Dendritic cell treated with granulocyte-macrophage colony-stimulating factor and Interleukin-4, amounts not matched to agents 40 ng/mL and 50 ng/mL, for 4 days (primary cell): ENCODE measurements at regions not wholly inside any gene's neighbourhood (a gene's known extent, or its start where the extent isn't known, plus 50 kb on each side); places are given as distances from the start of the nearest gene placed in this dataset.
"Not testable (repeated sequence)": the region's sequence is repeated elsewhere in the genome, so short reads cannot be mapped to it uniquely, and the experiment has no call there.

ENCODE experiments used
- H3K27ac Mint-ChIP-seq: one replicate; pipeline ENCODE4 v1.8.0; 2022; ENCODE audit warnings: mild to moderate bottlenecking, mixed read lengths
- H3K27me3 Mint-ChIP-seq: one replicate; pipeline ENCODE4 v1.8.0; 2022; ENCODE audit warnings: mild to moderate bottlenecking, mixed read lengths
- H3K36me3 Mint-ChIP-seq: one replicate; pipeline ENCODE4 v1.8.0; 2022; ENCODE audit warnings: low read depth, mixed read lengths
- H3K4me1 Mint-ChIP-seq: one replicate; pipeline ENCODE4 v1.8.0; 2022; ENCODE audit warnings: low read depth, mixed read lengths
- H3K4me3 Mint-ChIP-seq: one replicate; pipeline ENCODE4 v1.8.0; 2022; ENCODE audit warnings: mild to moderate bottlenecking, moderate library complexity, mixed read lengths
- H3K9me3 Mint-ChIP-seq: one replicate; pipeline ENCODE4 v1.8.0; 2022; ENCODE audit warnings: mixed read lengths
- intact Hi-C: fragments of 100-400 bp; cut with micrococcal nuclease; formaldehyde crosslinking; loops from one replicate; pipeline ENCODE4 v1.15.0; 2022

DNA sequence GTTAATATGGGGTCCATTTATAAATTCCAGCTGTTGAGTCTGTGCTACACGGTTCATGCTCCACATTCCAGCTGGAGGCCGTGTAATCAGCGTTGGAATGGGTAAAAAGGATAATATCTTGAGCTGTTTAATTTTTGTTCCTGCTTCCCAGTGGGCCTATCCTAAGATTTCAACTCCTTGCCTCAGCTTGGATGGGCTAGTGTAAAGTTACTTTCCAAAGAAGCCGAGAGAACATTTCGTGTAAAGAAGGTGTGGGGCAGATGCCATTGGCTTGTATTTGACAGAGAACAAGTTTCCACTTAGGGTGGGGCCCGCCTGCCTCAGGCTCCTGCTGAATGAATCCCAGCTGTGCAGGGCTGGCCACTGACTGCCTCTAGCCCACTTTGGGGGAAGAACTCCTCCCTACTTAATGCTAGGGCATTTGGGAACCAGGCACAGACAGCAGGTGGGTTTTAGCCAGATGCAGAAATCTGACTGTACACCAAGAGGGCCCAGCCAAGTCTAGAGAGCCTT is 125.9 kb upstream of the LYZL2 start:
- Mint-ChIP-seq H3K27ac (no peak overlapping the region), H3K9me3 (no peaks in the 10 kb centered on the region), H3K4me1 (no peaks in the 10 kb centered on the region), H3K4me3 (no peak overlapping the region), H3K27me3 (peaks cover under 1% of the 10 kb centered on the region), H3K36me3 (no peaks in the 10 kb centered on the region)
- intact Hi-C loops: loop anchor here (10.0 kb wide), 2 partner anchors 739 to 1049 kb away; no protein-coding TSS in a partner anchor

DNA sequence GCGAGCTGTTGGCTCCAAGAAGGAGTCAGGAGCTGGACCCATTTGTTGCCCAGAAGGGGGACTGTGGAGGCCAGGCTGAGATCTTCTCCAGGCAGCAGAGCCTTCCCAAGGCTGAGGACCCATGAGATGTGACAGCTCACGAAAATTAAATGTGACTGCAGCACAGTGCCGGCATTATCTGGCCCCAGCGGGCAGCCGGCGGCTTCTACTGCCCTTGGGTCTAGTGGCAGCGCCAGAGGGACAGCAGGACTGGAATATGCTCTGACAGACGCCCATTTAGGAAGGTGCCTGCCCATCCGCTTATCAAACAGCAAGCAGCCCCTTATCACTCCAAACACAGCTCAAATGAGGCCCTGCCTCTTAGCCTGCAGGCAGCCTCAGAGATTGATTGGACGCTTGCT is 122.9 kb upstream of the LYZL2 start:
- Mint-ChIP-seq H3K27ac (no peak overlapping the region), H3K9me3 (no peaks in the 10 kb centered on the region), H3K27me3 (peaks cover 3% of the 10 kb centered on the region), H3K4me1 (no peaks in the 10 kb centered on the region), H3K36me3 (no peaks in the 10 kb centered on the region), H3K4me3 (no peak overlapping the region)
- intact Hi-C loops: loop anchor here (10.0 kb wide), 2 partner anchors 742 to 1052 kb away; no protein-coding TSS in a partner anchor

DNA sequence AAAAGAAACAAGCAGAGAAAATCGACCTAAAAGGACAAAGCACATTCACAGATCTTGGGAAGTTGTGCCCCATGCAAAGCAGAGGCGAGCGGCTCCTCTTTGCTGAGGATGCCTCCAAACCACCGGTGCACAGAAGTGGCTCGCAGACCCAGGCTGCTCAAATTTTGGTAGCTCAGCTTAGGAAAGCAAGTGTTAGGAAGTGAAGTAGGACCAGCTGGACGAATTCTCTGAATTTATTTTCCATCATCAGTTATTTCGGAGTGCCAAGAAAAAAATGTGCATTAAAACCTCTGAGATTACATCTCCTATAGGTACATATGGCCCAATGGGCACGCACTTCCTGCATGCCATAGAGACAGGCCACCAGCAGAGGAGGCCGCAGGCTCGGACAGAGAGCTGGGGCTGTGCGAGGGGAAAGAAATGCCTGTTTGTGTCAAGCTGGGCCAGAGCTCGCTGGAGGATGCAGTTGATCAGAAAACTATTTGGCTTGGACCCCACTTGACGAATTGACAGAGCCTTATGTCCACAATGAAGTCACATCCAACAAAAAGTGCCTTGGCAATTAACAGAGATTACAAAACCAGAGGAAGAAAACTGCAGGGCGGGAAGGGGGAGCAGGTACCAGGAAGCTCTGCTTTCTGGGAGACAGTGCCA is 122.3 kb upstream of the LYZL2 start:
- Mint-ChIP-seq H3K4me3 (no peak overlapping the region), H3K27me3 (peaks cover 3% of the 10 kb centered on the region), H3K36me3 (no peaks in the 10 kb centered on the region), H3K9me3 (no peaks in the 10 kb centered on the region), H3K27ac (no peak overlapping the region), H3K4me1 (no peaks in the 10 kb centered on the region)
- intact Hi-C loops: loop anchor here (10.0 kb wide), 2 partner anchors 743 to 1053 kb away; no protein-coding TSS in a partner anchor

DNA sequence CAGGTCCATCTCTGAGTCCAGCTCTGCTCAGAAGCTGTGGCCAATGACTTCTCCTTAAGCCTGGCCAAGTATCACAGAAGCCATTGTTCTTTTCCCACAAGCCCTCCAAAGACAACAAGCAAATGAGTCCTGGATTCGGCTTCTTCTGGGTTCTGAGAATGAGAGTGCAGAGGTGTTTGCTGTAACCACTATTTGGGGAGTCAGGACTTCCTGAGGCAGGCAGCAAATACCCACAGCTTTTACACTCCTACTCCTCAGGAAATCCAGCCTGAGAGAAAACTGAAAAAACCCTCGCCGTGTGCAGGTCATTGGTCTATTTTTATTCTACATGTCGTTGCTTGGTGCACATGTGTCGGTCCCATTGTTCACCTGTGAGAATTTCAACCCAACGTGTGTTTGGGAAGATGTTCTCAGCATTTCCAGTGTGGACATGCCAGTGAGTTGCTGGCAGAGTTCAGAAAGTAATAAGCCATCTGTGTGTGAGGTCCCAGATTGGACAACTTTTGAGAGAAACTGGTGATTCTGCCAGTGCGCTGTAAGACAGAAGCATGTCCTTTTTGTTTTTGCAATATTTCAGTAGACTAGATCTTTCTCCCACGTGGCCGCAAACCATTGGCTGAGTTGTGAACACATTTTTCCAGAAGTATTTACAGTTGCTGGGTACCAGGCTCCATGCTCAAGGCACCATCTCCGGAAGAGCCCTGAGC is 121.6 kb upstream of the LYZL2 start:
- H3K9me3 Mint-ChIP-seq: no peaks in the 10 kb centered on the region
- intact Hi-C loops: loop anchor here (10.0 kb wide), 2 partner anchors 744 to 1054 kb away; no protein-coding TSS in a partner anchor
- H3K4me3 Mint-ChIP-seq: no peak overlapping the region
- H3K36me3 Mint-ChIP-seq: no peaks in the 10 kb centered on the region
- no peak overlapping the region for H3K27ac Mint-ChIP-seq
- no peaks in the 10 kb centered on the region for H3K4me1 Mint-ChIP-seq
- peaks cover 3% of the 10 kb centered on the region for H3K27me3 Mint-ChIP-seq

DNA sequence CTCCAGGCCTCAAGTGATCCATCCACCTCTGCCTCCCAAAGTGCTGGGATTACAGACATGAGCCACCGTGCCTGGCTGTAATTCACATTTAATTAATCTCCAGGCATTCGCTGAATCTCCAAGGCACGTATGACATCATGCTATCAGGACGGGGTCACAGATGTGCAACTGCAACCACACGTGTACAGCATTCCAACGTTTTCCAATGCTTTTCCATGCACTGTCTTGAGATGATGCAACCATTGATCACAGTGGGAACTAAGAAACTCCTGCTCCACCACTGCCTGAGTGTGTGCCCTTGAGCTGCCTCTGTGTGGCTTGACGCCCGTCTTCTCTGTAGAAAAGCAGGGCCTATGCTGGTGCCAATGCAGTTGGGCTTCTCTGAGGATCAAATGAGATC is 119.8 kb upstream of the LYZL2 start:
- Mint-ChIP-seq H3K4me1 (no peaks in the 10 kb centered on the region), H3K9me3 (no peaks in the 10 kb centered on the region), H3K36me3 (no peaks in the 10 kb centered on the region), H3K27ac (no peak overlapping the region), H3K27me3 (peaks cover 3% of the 10 kb centered on the region), H3K4me3 (no peak overlapping the region)
- intact Hi-C loops: no loop called here

DNA sequence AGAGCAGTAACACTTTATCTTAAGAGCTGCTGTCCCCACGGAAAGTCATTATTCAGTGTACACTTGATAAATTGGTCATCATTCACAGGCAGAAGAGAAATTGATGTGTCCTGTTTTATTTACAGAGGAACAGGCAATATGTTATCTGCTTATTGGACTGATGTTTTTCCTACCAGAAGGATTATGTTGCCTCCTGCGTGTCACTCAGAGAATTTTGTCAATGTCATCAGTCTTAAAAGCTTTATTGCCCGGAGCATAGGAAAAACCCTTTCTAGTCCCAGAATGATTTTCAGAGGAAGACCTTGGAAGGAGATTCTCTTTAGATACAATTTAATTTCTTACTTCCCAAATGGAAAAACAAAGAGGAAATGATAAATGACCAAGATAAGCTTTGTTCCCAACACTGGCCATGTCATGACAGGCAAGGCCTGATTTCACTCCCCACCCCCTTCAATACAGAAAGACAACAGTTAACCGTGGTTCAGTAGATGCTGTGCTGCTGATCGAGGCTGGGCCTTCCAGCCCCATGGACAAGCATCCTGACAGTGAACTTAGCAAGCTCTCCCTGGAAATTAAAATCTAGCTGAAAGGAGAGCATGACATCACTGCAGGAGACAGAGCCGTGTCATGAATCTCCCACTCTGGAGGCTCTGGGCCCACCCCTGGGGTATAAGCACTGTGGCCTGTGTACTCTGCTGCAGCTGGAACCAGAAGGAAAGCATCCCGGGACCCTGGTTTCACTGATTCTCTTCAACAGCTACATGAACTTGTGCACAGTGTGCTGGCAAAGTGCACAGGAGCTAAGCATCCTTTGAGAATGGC is 118.8 kb upstream of the LYZL2 start:
- H3K9me3 Mint-ChIP-seq: no peaks in the 10 kb centered on the region
- intact Hi-C loops: no loop called here
- H3K4me1 Mint-ChIP-seq: no peaks in the 10 kb centered on the region
- no peak overlapping the region for H3K4me3 Mint-ChIP-seq
- no peaks in the 10 kb centered on the region for H3K36me3 Mint-ChIP-seq
- H3K27me3 Mint-ChIP-seq: peaks cover 3% of the 10 kb centered on the region
- H3K27ac Mint-ChIP-seq: no peak overlapping the region

DNA sequence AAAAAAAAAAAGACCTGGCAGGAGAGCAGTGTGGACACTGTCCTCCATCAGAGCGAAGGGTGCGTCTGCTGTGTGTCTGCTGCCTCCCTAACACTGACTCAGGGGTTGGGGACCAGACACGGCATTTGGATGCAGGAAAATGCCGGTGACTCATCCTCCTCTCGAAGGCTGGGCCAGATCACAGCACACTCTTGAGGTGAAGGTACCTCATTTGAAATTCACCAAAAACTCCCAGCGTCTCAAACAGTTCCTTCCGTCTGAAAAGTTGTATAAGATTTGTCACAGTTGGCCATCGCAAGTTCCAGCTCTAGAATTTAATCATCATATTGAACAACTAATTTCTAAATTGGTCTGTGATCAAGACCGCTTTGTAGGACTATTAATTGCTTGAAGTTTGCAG is 118.1 kb upstream of the LYZL2 start:
- H3K4me1 Mint-ChIP-seq: peaks cover 2% of the 10 kb centered on the region
- H3K36me3 Mint-ChIP-seq: no peaks in the 10 kb centered on the region
- H3K27me3 Mint-ChIP-seq: peaks cover 3% of the 10 kb centered on the region
- H3K27ac Mint-ChIP-seq: no peak overlapping the region
- no peaks in the 10 kb centered on the region for H3K9me3 Mint-ChIP-seq
- H3K4me3 Mint-ChIP-seq: no peak overlapping the region
- intact Hi-C loops: no loop called here

DNA sequence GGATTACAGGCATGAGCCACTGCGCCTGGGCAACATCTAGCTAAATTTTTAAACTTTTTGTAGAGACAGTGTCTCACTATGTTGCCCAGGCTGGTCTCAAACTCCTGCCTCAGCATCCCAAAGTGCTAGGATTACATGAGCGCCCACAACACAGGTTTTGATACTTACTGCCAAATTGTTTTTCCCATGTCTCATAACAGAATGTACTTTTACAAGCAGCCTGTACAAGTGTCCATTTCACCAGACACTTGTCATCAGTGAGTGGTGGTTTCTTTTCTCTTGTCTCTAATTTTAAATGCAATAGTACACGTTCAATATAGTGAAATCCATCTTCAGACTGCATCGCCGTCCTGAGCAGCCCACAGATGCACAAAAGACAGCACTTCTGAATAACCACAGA is 116.4 kb upstream of the LYZL2 start:
- H3K27ac Mint-ChIP-seq: no peak overlapping the region
- peaks cover 3% of the 10 kb centered on the region for H3K27me3 Mint-ChIP-seq
- no peaks in the 10 kb centered on the region for H3K9me3 Mint-ChIP-seq
- no peaks in the 10 kb centered on the region for H3K36me3 Mint-ChIP-seq
- no peak overlapping the region for H3K4me3 Mint-ChIP-seq
- intact Hi-C loops: no loop called here
- peaks cover 13% of the 10 kb centered on the region for H3K4me1 Mint-ChIP-seq

DNA sequence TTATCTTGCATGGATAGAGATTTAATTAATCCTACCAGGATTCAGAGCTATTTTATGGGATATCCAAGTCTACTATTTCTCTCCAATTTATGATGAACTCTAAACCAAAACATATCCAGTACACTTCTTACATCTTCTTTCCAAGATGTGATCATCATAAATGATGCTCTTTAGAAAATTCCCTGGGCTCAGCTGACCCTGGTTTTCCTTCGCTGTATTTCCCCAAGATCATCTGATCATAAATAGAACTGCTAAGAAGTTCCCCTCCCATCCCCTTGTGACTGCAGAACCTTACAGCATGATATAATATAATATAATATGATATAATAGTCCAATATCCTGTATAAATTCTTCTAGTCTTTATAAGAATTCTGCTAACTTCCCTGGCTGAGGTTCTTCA is 114.6 kb upstream of the LYZL2 start:
- intact Hi-C loops: no loop called here
- Mint-ChIP-seq H3K36me3 (no peaks in the 10 kb centered on the region), H3K4me3 (no peak overlapping the region), H3K27ac (no peak overlapping the region), H3K9me3 (no peaks in the 10 kb centered on the region), H3K27me3 (no peaks in the 10 kb centered on the region), H3K4me1 (peaks cover 13% of the 10 kb centered on the region)

DNA sequence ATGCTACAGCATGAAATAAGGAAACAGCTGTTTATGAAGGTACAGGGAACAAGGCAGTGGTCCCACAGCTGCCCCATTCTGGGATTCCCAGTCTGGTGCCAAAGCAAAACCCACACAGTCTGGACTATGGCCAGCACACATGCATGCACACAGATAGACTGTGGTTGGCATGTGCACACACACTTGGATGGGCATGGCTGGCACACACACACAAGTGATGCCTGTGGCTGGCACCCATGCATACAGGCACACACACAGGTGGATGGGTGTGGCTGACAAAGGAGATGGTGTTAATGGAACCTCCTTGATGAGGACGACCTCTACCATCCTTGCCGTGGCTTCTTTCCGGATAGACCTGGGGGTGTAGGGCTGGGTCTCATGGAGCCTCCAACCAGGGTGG is 114.0 kb upstream of the LYZL2 start:
- H3K4me3 Mint-ChIP-seq: no peak overlapping the region
- H3K36me3 Mint-ChIP-seq: no peaks in the 10 kb centered on the region
- H3K4me1 Mint-ChIP-seq: peaks cover 13% of the 10 kb centered on the region
- intact Hi-C loops: no loop called here
- no peaks in the 10 kb centered on the region for H3K27me3 Mint-ChIP-seq
- no peak overlapping the region for H3K27ac Mint-ChIP-seq
- no peaks in the 10 kb centered on the region for H3K9me3 Mint-ChIP-seq

DNA sequence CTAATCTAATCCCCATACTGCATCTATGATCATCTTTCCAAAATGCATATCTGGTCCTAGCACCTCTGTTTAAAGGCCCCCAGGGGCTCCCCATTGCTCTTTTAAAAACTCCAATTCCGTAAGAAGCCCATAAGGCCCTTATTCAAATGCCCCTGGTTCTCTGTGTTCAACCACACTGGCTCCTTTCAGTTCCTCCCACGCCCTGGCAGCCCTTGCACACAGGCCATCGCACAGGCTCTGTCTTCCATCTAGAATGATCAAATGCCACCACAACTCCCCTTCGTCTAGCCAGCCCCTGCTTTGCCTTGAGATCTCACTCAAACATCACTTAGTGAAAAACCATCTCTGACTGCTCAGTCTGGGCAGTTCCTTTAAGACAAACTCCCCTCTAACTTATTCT is 112.9 kb upstream of the LYZL2 start:
- Mint-ChIP-seq H3K9me3 (no peaks in the 10 kb centered on the region), H3K27ac (no peak overlapping the region), H3K36me3 (no peaks in the 10 kb centered on the region), H3K4me1 (peaks cover 13% of the 10 kb centered on the region), H3K27me3 (no peaks in the 10 kb centered on the region), H3K4me3 (no peak overlapping the region)
- intact Hi-C loops: no loop called here

DNA sequence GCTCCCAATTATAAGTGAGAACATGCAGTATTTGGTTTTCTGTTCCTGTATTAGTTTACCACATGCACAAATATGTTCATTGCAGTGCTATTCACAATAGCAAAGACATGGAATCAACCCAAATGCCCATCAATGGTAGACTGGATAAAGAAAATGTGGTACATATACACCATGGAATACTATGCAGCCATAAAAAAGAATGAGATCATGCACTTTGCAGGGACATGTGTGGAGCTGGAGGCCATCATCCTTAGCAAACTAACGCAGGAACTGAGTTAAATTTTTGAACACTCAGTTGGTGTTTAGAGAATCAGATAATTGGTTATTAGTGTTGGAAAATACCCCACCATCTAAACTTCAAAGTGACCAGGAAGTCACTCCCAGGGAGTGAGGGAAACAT is 111.2 kb upstream of the LYZL2 start:
- peaks cover 13% of the 10 kb centered on the region for H3K4me1 Mint-ChIP-seq
- H3K36me3 Mint-ChIP-seq, H3K9me3 Mint-ChIP-seq, intact Hi-C loops, H3K27me3 Mint-ChIP-seq, H3K4me3 Mint-ChIP-seq, H3K27ac Mint-ChIP-seq: not testable (repeated sequence)

DNA sequence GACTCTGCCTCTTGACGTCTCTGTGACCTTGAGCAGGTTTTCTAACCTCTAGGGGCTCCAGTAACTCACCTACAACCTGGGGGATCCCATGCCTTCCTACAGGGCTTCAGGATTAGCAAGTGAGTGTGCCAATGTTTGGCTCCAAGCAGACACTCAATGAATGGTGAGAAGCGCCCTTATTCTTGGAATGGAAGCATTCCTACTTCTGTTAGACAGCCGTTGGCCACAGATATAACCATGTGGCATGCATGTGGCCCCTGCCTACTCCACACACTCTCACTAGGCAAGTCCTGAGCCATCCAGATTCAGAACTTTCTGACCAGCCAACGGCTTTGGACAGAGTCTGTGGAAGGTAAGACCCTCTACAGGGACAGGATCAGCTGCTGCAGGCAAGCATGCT is 108.9 kb upstream of the LYZL2 start:
- Mint-ChIP-seq H3K4me3 (no peak overlapping the region), H3K4me1 (peaks cover 20% of the 10 kb centered on the region), H3K36me3 (no peaks in the 10 kb centered on the region), H3K9me3 (no peaks in the 10 kb centered on the region), H3K27me3 (peaks cover 4% of the 10 kb centered on the region), H3K27ac (no peak overlapping the region)
- intact Hi-C loops: no loop called here

DNA sequence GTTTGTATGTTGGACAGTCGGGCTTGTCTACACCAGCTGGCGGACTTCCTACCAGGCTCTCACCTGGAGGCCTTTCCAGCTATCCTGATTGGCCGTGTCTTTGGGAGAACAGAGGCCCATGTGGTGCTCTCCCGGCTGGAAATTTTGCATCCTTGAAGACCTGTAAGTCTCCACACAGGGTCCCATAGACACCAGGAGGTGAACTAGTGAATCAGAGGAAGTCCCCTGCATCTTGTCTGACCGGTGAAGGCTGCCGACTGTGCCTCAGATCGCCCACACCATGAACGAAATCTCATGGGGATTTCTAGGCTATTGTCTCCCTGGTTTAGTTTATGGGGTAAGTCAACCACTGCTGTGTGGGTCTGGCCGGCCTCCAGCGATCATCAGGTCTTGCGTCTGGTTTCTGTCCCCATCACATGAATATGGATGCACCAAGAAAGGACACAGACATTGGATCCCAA is 108.4 kb upstream of the LYZL2 start:
- Mint-ChIP-seq H3K9me3 (no peaks in the 10 kb centered on the region), H3K27me3 (peaks cover 4% of the 10 kb centered on the region), H3K36me3 (no peaks in the 10 kb centered on the region), H3K4me1 (peaks cover 20% of the 10 kb centered on the region), H3K4me3 (no peak overlapping the region), H3K27ac (no peak overlapping the region)
- intact Hi-C loops: no loop called here
